GM18517 (cell line): ENCODE measurements at regions not wholly inside any gene's neighbourhood (a gene's known extent, or its start where the extent isn't known, plus 50 kb on each side); places are given as distances from the start of the nearest gene placed in this dataset.
"Not testable (repeated sequence)": the region's sequence is repeated elsewhere in the genome, so short reads cannot be mapped to it uniquely, and the experiment has no call there.

Experiments
- ATAC-seq: cut with Tn5 transposase; IDR thresholded peaks from one replicate; pipeline ENCODE4 v1.9.1; 2021; ENCODE audit warnings: mild to moderate bottlenecking, moderate library complexity; ENCODE audit not compliant: unreplicated experiment

- not testable (repeated sequence) for ATAC-seq
Measured at GRCh38 chr10:46740368-46740767, 161.4 kb downstream of the SYT15 start.

GRCh38 chr10:46749003-46749402, 162.2 kb upstream of the PTPN20 start:
- ATAC-seq = not testable (repeated sequence)

- ATAC-seq = not testable (repeated sequence)
Measured at GRCh38 chr10:46749470-46749869, 161.8 kb upstream of the PTPN20 start.

GRCh38 chr10:46753763-46754162, 157.5 kb upstream of the PTPN20 start:
- ATAC-seq = not testable (repeated sequence)

GRCh38 chr10:46761471-46761870, 149.8 kb upstream of the PTPN20 start:
- ATAC-seq = peak; percentile 99

- not testable (repeated sequence) for ATAC-seq
Measured at GRCh38 chr10:46768515-46769291, 142.5 kb upstream of the PTPN20 start.

GRCh38 chr10:46773178-46773896, 137.9 kb upstream of the PTPN20 start:
- not testable (repeated sequence) for ATAC-seq

GRCh38 chr10:46773897-46774236, 137.4 kb upstream of the PTPN20 start:
- not testable (repeated sequence) for ATAC-seq

GRCh38 chr10:46774366-46774765, 136.9 kb upstream of the PTPN20 start:
- not testable (repeated sequence) for ATAC-seq

- ATAC-seq = not testable (repeated sequence)
Measured at GRCh38 chr10:46774945-46775667, 136.1 kb upstream of the PTPN20 start.

- not testable (repeated sequence) for ATAC-seq
Measured at GRCh38 chr10:46775668-46776059, 135.6 kb upstream of the PTPN20 start.

GRCh38 chr10:46779571-46779970, 131.7 kb upstream of the PTPN20 start:
- not testable (repeated sequence) for ATAC-seq

- ATAC-seq = not testable (repeated sequence)
Measured at GRCh38 chr10:46780164-46780563, 131.1 kb upstream of the PTPN20 start.

- not testable (repeated sequence) for ATAC-seq
Measured at GRCh38 chr10:46781001-46781400, 130.2 kb upstream of the PTPN20 start.

GRCh38 chr10:46782001-46782874, 129.0 kb upstream of the PTPN20 start:
- ATAC-seq = peak; percentile 71

GRCh38 chr10:46784665-46785064, 126.6 kb upstream of the PTPN20 start:
- not testable (repeated sequence) for ATAC-seq

GRCh38 chr10:46786125-46786517, 125.1 kb upstream of the PTPN20 start:
- ATAC-seq = not testable (repeated sequence)

- ATAC-seq = peak; percentile 49
Measured at GRCh38 chr10:46786518-46787320, 124.5 kb upstream of the PTPN20 start.

GRCh38 chr10:46787321-46787615, 124.0 kb upstream of the PTPN20 start:
- ATAC-seq = no peak
